ENCODE measurements at regions not wholly inside any gene's neighbourhood (a gene's known extent, or its start where the extent isn't known, plus 50 kb on each side); places are given as distances from the start of the nearest gene placed in this dataset.

GRCh38 chr12:115864396-115864795 is 413.1 kb downstream of the MED13L start:
- TF ChIP-seq CTCF (conservative IDR thresholded peaks at IDR 0.05) (no peak), ZFX (IDR thresholded peaks at IDR 0.05) (no peak)

Measured in C4-2B (cell line).